GM18505 (cell line): ENCODE measurements at regions not wholly inside any gene's neighbourhood (a gene's known extent, or its start where the extent isn't known, plus 50 kb on each side); places are given as distances from the start of the nearest gene placed in this dataset.

Source experiments
- ATAC-seq: cut with Tn5 transposase; IDR thresholded peaks from one replicate; pipeline ENCODE4 v1.9.1; 2021; ENCODE audit not compliant: unreplicated experiment
- POLR2A ChIP-seq: IDR thresholded peaks from 4 replicates; pipeline ENCODE4 v1.6.1; 2011; ENCODE audit warnings: borderline replicate concordance; ENCODE audit not compliant: insufficient read depth, insufficient read length; ENCODE audit errors: extremely low read depth

DNA sequence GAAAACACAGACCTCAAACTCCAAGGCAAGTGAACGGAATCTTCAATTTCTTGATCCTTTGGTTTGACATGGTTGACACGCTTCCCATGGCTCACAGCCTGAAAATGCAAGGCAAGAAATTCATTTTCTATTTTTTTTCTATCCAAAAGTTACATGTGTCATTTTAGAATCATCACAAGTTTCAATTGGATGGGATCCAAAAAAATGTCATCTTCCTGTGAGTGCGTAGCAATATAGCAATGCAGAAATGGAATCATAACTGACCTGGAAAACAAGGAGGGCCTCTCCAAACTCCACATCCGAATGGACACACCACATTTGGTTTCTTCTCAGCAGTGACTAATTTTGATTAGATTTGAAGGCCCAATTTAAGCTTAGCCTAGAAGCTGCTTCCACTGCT is 175.8 kb upstream of the ATP11B start:
- TF ChIP-seq POLR2A, result no peak
- no peak for ATAC-seq

DNA sequence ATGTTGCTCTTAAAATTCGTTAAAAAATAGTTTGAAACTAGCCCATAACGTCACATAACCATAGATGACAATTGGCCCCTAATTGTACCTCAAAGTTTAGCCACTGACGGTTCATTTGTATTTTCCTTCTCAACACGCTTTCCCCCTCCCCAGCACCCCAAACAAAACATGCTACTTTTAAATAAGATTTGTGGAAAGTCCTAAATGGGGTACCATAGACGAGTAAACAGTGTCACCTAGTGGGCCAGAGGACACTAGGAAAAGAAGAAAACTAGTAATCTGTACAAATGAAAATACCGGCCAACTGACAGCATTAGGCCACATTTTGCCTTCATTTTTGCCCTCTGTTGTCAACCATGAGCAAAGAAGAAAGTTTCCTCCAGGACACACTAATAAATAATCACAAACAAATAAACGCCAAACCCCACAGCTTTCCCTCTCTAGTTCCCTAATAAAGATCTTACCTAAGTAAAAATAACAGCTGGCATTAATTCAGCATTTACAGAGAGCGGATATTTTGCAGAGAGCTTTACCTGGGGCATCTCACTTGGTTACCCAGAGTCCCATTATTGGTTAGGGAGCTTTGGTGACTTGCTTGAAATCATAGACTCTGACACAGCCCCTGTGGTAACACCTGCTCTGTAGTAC is 175.1 kb upstream of the ATP11B start:
- TF ChIP-seq POLR2A, result no peak
- ATAC-seq, result no peak

GRCh38 chr3:182618981-182619591 is 174.2 kb upstream of the ATP11B start:
- TF ChIP-seq POLR2A, result no peak
- ATAC-seq, result no peak

DNA sequence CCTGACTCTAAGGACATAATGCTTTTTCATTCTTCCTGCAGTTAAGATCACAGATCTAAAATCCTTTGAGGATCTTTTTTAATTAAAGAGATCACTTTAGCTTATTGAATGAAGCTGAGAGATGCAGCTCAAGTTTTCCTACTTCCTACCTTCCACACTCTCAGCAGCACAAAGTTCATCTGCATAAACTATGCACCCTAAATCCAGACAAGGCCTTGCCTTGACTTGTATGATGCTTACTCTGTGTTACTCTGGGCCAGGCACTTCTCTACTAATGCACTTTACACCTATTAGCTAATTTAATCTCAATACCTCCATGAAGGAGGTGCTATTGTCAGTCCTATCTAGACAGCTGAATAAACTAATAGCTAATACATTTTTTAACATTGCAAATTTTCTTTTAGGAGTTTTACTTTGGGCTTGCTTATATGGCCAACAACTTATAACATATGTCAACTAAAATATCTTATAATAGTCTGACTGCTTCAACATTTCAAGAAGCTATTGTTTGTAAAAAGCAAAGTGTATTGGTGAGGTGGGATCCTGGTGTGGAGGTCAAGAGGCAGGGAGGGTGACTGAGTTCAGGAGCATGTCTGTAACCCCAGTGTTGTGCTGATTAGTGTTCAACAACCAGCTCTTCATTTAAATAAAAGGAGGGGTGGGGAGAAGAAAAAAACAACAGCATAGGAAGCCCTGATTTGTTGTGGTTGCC is 172.4 kb upstream of the ATP11B start:
- ATAC-seq, result no peak
- TF ChIP-seq POLR2A, result no peak

DNA sequence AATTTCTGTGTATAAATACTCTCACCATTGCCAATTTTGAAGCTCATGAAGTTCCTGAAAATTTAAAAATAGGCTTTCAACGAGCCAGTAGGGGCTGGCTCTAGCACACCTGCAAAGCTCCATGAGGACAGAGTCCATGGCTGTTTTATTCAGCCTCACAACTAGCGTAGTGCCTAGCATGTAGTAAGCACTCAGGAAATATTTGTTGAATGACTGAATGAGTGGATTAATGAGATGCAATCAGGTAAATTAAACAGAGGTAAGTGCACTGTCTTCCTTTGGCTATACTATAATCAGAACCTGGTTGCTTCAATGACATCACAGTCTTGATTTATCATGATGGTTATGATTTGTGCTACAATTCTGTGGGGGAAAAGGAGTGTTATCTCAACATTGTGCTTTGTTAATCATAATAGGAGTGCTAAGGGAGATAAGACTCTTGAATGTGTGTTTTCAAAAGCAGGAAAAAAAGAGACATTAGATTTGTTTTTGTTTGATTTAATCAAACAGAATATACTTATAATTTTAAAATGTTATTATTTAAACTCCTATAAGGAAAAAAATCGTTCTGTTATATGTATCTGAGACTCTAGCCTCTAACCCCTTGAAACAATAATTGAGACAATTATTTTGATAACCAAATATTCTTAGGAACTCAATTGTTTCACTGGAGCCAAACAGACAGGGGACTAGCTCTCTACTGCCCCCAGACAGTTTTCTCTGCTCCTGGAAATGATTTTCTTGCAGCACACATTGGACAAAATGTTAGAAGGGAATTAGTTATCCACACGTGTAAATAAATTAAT is 171.7 kb upstream of the ATP11B start:
- no peak for ATAC-seq
- no peak for TF ChIP-seq POLR2A

- ATAC-seq, result no peak
- no peak for TF ChIP-seq POLR2A
Measured at GRCh38 chr3:182622241-182622545, 171.1 kb upstream of the ATP11B start.

- TF ChIP-seq POLR2A, result no peak
- ATAC-seq, result no peak
Measured at GRCh38 chr3:182626484-182627467, 166.5 kb upstream of the ATP11B start.

DNA sequence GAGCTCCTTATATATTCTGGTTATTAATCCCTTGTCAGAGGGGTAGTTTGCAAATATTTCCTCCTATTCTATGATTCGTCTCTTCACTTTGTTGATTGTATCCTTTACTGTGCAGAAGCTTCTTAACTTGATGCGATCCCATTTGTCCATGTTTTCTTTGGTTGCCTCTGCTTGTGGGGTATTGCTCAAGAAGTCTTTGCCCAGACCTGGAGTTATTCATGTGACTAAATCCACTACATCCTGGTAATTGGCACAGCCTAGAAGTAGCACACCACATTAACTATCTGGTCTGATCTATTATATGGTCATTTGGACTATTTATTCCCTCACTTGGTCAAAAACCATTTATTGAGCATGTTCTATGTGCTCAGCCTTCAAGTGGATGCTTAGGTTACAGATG is 164.8 kb upstream of the ATP11B start:
- TF ChIP-seq POLR2A, result no peak
- ATAC-seq, result no peak

- TF ChIP-seq POLR2A, result no peak
- no peak for ATAC-seq
Measured at GRCh38 chr3:182629521-182629920, 163.8 kb upstream of the ATP11B start.

DNA sequence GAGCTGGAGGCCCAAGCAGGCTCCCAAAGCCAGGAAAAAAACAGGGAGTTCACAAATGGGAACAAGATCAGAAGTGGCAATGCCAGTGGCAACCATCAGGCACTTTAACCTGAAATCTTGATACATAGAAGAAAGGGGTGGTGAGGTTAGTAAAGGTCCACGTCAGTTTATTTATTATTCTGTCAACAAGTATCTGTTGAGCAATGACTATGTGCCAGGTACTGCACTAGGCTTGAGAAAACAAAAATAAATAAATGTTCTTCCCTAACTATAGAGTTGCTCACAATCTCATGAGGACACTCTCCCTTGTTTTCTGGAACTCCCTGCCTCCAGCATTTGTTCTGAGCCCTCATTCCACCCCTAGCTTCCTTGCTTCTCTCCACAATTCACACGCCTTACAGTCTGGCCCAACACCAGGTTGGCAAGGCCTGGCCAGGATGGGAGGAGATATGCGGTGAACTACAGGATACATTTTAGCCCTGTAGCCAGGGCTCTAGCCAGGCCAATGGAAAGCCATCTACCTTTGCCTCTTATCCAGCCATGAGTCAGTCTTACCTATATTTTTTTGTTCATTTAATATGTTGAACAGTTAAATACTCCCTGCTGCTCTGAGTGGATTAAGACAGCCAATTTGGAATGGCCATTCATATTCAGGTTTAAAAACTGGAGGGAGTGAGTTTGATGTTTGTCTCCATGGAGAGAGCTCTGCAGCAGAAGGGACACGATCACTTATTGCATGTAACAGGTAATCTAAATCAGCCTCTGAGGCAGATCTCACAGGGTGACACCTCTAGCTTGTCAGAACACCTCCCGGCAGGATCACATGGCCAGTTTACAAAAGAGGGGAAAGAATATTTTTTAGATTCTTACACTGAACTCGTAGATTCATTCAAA is 161.9 kb upstream of the ATP11B start:
- ATAC-seq, result no peak
- TF ChIP-seq POLR2A, result no peak

DNA sequence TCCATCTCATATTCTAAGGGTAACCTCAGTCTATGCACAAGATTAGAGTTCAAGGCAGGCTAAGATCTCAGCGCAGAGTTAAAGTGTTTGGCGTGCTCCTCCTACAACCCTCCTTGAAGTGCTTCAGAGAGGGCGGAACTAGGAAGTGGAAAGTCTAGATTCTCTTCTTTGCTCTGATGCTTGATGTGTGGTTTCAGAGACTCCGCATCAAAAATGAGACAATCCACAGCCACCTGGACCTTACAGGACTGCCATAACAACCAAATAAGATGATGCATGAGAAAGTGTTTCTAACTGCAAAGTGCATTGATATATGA is 161.3 kb upstream of the ATP11B start:
- no peak for ATAC-seq
- no peak for TF ChIP-seq POLR2A

DNA sequence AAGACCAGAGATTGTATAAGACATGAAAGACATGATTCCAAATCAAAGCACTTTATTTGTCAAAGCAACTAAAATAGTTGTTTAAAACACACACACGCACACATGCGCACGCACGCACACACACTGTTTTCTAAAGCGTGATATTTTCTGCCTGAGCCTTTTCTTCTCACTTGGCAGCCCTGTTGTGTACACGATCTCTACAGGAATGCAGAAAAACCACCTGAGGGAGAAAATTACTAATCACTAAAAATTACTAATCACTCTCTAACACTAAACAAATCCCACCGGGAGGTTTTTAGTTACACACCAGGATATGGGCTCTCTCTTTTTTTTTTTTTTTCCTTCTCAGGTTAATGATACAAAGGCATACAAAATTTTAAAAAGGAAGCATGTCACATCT is 160.1 kb upstream of the ATP11B start:
- no peak for TF ChIP-seq POLR2A

More for the DNA sequence above, 160.1 kb upstream of the ATP11B start:
- ATAC-seq, result no peak
